ENCODE measurements at regions not wholly inside any gene's neighbourhood (a gene's known extent, or its start where the extent isn't known, plus 50 kb on each side); places are given as distances from the start of the nearest gene placed in this dataset.
"Not testable (repeated sequence)": the region's sequence is repeated elsewhere in the genome, so short reads cannot be mapped to it uniquely, and the experiment has no call there.

- intact Hi-C loops (cut with micrococcal nuclease): loop anchor here (1.0 kb wide), 3 partner anchors 121 to 232 kb away; no protein-coding TSS in a partner anchor
- ChIA-PET POLR2A (interaction anchor here (0.6 to 2.0 kb wide), 4 partner anchors 42 to 171 kb away, joined by 3 to 8 read pairs (median 3); no protein-coding TSS in a partner anchor), CTCF (interaction anchor here (0.6 to 4.6 kb wide), 48 partner anchors 8 to 413 kb away, joined by 3 to 143 read pairs (median 4); no protein-coding TSS in a partner anchor)
- no TSS peak for BruUV-seq (replicated peaks)
- TF ChIP-seq CTCF (IDR thresholded peaks at IDR 0.05; ENCODE audit: unreplicated experiment): peak; percentile 76
- H3K4me3 Mint-ChIP-seq (ENCODE audit: unreplicated experiment): no peak overlapping the region
- H3K27ac Mint-ChIP-seq (ENCODE audit: low read depth, unreplicated experiment): no peak overlapping the region
- H3K36me3 Mint-ChIP-seq (ENCODE audit: insufficient read depth, unreplicated experiment): peaks cover 7% of the 10 kb centered on the region
- H3K4me1 Mint-ChIP-seq (ENCODE audit: insufficient read depth, unreplicated experiment): peaks cover 7% of the 10 kb centered on the region
- no peaks in the 10 kb centered on the region for H3K9me3 Mint-ChIP-seq (ENCODE audit: unreplicated experiment)
- peak; percentile 80 for DNase-seq (ENCODE audit: unreplicated experiment)
- H3K27me3 Mint-ChIP-seq (ENCODE audit: insufficient read depth, unreplicated experiment): no peaks in the 10 kb centered on the region
These were observed 66.9 kb upstream of the ZNG1B start for GRCh38 chr2:113370478-113371091.

- ChIA-PET CTCF (interaction anchor here (0.6 to 4.6 kb wide), 42 partner anchors 8 to 466 kb away, joined by 3 to 143 read pairs (median 4); no protein-coding TSS in a partner anchor), POLR2A (interaction anchor here (0.8 to 2.0 kb wide), 3 partner anchors 42 to 121 kb away, joined by 3 to 8 read pairs (median 3); no protein-coding TSS in a partner anchor)
- intact Hi-C loops (cut with micrococcal nuclease): loop anchor here (1.0 kb wide), 3 partner anchors 121 to 232 kb away; no protein-coding TSS in a partner anchor
- BruUV-seq (replicated peaks): no TSS peak
- Mint-ChIP-seq H3K27ac (ENCODE audit: low read depth, unreplicated experiment) (no peak overlapping the region), H3K4me3 (ENCODE audit: unreplicated experiment) (no peak overlapping the region), H3K9me3 (ENCODE audit: unreplicated experiment) (no peaks in the 10 kb centered on the region), H3K27me3 (ENCODE audit: insufficient read depth, unreplicated experiment) (no peaks in the 10 kb centered on the region), H3K4me1 (ENCODE audit: insufficient read depth, unreplicated experiment) (peaks cover 7% of the 10 kb centered on the region), H3K36me3 (ENCODE audit: insufficient read depth, unreplicated experiment) (peaks cover 7% of the 10 kb centered on the region)
- DNase-seq (ENCODE audit: unreplicated experiment): no peak
- TF ChIP-seq CTCF (IDR thresholded peaks at IDR 0.05; ENCODE audit: unreplicated experiment): no peak
These were observed 67.5 kb upstream of the ZNG1B start for GRCh38 chr2:113370030-113370429.

GRCh38 chr2:113368581-113368980 is 68.9 kb upstream of the ZNG1B start:
- CTCF ChIA-PET: interaction anchor here (4.6 kb wide), 1 partner anchor 119 kb away, joined by 143 read pairs; no protein-coding TSS in a partner anchor
- H3K27ac Mint-ChIP-seq (ENCODE audit: low read depth, unreplicated experiment); BruUV-seq (replicated peaks): not testable (repeated sequence)

GRCh38 chr2:113366821-113367220 is 70.7 kb upstream of the ZNG1B start:
- BruUV-seq (replicated peaks); H3K9me3 Mint-ChIP-seq (ENCODE audit: unreplicated experiment); H3K27ac Mint-ChIP-seq (ENCODE audit: low read depth, unreplicated experiment); POLR2A ChIA-PET; DNase-seq (ENCODE audit: unreplicated experiment); H3K4me3 Mint-ChIP-seq (ENCODE audit: unreplicated experiment); H3K27me3 Mint-ChIP-seq (ENCODE audit: insufficient read depth, unreplicated experiment); intact Hi-C loops (cut with micrococcal nuclease); H3K4me1 Mint-ChIP-seq (ENCODE audit: insufficient read depth, unreplicated experiment); H3K36me3 Mint-ChIP-seq (ENCODE audit: insufficient read depth, unreplicated experiment): not testable (repeated sequence)
- CTCF ChIA-PET: interaction anchor here (1.5 kb wide), 1 partner anchor 168 kb away, joined by 3 read pairs; no protein-coding TSS in a partner anchor

More at GRCh38 chr2:113368581-113368980, 68.9 kb upstream of the ZNG1B start:
- H3K27me3 Mint-ChIP-seq (ENCODE audit: insufficient read depth, unreplicated experiment); H3K9me3 Mint-ChIP-seq (ENCODE audit: unreplicated experiment); DNase-seq (ENCODE audit: unreplicated experiment); H3K36me3 Mint-ChIP-seq (ENCODE audit: insufficient read depth, unreplicated experiment); intact Hi-C loops (cut with micrococcal nuclease); POLR2A ChIA-PET; H3K4me3 Mint-ChIP-seq (ENCODE audit: unreplicated experiment); H3K4me1 Mint-ChIP-seq (ENCODE audit: insufficient read depth, unreplicated experiment): not testable (repeated sequence)

- H3K27me3 Mint-ChIP-seq (ENCODE audit: insufficient read depth, unreplicated experiment); H3K9me3 Mint-ChIP-seq (ENCODE audit: unreplicated experiment); BruUV-seq (replicated peaks); H3K36me3 Mint-ChIP-seq (ENCODE audit: insufficient read depth, unreplicated experiment); H3K4me3 Mint-ChIP-seq (ENCODE audit: unreplicated experiment); DNase-seq (ENCODE audit: unreplicated experiment); H3K27ac Mint-ChIP-seq (ENCODE audit: low read depth, unreplicated experiment); H3K4me1 Mint-ChIP-seq (ENCODE audit: insufficient read depth, unreplicated experiment); intact Hi-C loops (cut with micrococcal nuclease): not testable (repeated sequence)
- ChIA-PET CTCF (interaction anchor here (0.6 to 2.0 kb wide), 6 partner anchors 68 to 229 kb away, joined by 3 to 15 read pairs (median 4); no protein-coding TSS in a partner anchor), POLR2A (interaction anchor here (0.7 to 1.2 kb wide), 4 partner anchors 10 to 159 kb away, joined by 3 to 4 read pairs (median 3); no protein-coding TSS in a partner anchor)
These were observed 71.7 kb upstream of the ZNG1B start for GRCh38 chr2:113365791-113366190.

- H3K9me3 Mint-ChIP-seq (ENCODE audit: unreplicated experiment); H3K27me3 Mint-ChIP-seq (ENCODE audit: insufficient read depth, unreplicated experiment); BruUV-seq (replicated peaks); intact Hi-C loops (cut with micrococcal nuclease); H3K27ac Mint-ChIP-seq (ENCODE audit: low read depth, unreplicated experiment); H3K4me1 Mint-ChIP-seq (ENCODE audit: insufficient read depth, unreplicated experiment); DNase-seq (ENCODE audit: unreplicated experiment); H3K4me3 Mint-ChIP-seq (ENCODE audit: unreplicated experiment); H3K36me3 Mint-ChIP-seq (ENCODE audit: insufficient read depth, unreplicated experiment): not testable (repeated sequence)
- ChIA-PET CTCF (interaction anchor here (0.6 to 2.0 kb wide), 7 partner anchors 14 to 228 kb away, joined by 3 to 15 read pairs (median 4); no protein-coding TSS in a partner anchor), POLR2A (interaction anchor here (0.7 to 1.2 kb wide), 4 partner anchors 11 to 159 kb away, joined by 3 to 4 read pairs (median 3); no protein-coding TSS in a partner anchor)
These were observed 72.2 kb upstream of the ZNG1B start for GRCh38 chr2:113365290-113365689.
